ENCODE measurements at regions not wholly inside any gene's neighbourhood (a gene's known extent, or its start where the extent isn't known, plus 50 kb on each side); places are given as distances from the start of the nearest gene placed in this dataset.

DNA sequence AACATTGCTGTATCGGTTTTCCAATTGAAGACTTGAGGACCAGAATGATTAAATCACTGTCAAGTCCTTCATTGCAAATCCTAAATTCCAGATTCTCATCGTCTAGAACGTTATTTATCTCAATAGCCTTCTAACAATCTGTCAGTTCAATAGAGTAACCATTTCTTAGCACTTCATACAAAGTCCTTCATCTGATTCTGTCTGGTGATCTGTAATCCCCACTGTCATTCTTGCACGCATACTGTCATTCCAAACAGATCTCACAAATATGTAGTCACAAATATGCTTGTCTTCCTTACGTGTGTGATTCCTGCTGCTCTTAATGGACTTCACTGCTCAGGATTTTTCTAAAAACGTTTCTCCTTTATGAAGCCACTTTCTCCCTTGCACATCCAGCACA is 1197.5 kb downstream of the EFNB2 start:
- intact Hi-C loops (cut with micrococcal nuclease) = no loop called here

DNA sequence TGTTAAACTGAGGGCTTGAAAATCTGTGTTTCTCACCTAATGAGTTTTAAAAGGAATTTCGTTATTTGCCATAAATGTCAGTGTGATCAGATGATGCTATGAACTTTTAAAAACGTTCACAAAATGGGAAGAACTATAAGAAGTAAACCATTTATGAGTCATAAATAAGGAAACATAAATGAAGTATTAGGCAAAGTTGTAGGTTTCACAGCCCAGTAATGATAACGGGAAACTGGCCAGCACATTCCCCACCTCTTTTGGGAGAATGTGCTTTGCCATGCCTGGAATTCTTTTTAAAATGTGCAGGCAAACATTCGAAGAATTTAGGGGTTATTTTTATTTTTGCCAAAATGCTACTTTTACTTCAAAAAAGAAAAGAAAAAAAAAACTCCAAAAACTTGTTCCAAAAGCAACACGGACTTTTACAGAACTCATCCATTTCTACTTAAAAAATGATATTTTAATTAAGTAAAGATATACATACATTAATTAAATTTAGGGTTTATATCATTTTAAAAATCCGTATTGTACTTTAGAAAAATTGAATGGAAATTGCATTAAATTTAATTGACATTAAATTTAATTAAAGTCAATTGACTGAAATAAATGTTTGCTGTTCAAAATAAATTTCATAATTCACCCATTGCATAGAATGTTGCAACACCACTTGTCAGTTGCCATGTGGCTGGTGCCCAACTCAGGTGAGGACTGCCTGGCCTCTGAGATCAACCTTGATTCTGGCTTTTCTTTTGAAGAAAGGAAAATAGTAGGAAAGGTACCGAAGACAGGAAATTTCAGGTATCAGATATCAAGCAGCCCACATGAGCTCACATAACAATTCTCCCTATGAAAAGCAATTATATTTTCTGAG is 1198.5 kb downstream of the EFNB2 start:
- intact Hi-C loops (cut with micrococcal nuclease) = no loop called here

DNA sequence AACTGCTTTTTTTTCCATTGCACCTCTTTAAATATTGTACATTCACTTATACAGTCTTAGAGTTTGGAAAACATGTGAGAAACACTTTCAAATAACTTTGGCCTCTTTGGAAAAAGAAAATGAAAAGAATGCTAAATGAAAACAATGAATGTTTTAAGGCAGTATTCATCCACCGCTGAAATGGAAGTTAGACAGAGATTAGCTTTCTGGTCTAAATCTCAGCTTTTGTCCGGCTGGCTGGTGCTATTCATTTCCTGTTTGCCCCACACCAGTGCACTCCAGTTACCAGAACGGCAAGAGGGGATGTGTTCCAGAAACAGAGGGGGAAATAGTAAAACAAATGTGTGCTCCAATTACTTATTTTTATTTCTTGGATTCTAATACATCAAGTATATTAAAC is 1201.3 kb downstream of the EFNB2 start:
- intact Hi-C loops (cut with micrococcal nuclease) = no loop called here

DNA sequence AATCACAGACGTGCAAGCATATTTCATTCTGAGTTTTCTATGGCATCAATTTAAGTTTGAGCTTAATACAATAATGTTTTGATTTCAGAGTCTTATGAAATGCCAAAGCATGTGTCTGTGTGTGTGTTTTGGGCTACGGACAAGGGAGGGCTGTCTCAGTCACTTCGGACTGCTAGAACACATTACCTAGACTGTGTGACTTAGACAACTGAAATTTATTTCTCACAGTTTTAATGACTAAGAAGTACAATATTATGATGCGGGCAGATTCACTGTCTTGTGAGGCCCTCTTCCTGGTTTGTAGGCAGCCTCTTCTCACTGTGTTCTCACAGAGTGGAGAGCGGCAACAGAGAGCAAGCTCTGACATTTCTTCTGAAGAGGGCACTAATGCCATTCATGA is 1202.0 kb downstream of the EFNB2 start:
- intact Hi-C loops (cut with micrococcal nuclease) = no loop called here

DNA sequence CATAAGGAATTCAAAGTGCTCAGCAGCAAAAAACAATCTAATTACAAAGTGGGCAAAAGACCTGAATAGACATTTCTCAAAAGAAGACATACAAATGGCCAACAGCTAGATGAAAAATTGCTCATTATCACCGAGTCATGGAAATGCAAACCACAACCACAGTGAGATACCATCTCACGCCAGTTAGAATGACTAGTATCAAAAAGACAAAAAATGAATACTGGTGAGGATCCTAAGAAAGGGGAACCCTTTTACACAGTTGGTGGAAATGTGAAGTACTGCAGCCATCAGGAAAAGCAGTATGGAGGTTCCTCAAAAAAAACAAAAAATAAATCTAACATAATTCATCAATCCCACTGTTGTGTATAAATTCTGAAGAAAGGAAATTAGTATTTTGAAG is 1206.1 kb downstream of the EFNB2 start:
- intact Hi-C loops (cut with micrococcal nuclease) = no loop called here

DNA sequence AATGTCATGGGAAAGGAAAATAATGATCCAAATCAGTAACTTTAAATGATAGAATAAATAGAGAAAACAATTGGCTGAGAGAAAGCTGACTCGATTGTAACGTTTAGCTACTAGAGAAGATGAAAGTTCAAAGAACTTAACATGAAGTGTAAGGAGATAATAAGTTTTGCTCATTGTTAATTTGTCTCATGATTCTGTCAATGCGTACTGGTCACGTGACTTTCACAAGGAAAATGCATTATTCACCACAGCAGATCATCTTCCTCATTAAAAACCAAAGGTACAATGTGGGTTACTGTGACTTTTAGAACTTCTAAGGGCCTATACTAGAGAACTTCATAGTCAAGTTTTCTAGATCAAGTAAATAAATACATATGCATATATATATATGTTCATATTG is 1207.2 kb downstream of the EFNB2 start:
- intact Hi-C loops (cut with micrococcal nuclease) = no loop called here

DNA sequence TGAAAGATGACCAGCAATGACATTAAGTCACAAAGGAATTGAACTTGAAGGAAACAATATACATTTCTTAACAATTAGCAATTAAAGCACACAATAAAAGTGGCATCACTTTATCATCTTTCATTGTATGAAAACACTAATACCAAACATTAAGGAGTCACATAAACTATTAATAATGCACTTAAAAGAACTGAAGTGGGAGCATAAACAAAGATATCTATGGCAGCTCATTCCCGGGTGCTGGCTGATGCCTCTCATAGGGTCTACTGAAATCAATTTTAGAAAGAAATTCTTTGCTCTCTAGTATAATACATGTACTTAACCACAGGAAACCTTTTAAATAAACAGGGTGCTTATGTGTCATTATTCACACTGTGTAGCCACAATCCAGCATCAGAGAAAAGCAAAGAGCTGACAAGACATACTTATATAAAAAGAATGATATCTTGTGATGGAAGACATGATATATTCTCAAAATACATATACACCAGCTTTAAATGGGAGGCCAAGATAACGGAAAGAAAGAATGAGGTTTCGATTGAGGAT is 1207.8 kb downstream of the EFNB2 start:
- intact Hi-C loops (cut with micrococcal nuclease) = no loop called here

DNA sequence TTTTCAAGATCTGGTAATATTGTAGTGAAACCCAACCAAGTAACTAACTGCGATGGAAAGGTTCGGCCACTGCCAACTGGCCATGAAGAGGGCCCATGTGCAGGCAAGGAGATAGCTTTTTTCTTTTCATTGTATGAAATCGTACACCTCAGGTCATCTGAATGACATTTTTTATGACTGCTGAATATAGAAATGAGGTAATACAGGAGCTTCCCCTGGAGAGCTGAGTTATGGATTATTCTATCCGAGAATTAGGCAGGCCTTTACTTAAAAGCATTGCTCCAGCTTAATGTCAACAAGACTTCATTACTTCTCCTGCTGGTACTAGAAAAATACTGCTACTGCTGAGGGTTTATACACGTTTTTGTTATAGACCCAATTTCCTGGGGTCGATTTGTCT is 1215.6 kb downstream of the EFNB2 start:
- intact Hi-C loops (cut with micrococcal nuclease) = no loop called here

DNA sequence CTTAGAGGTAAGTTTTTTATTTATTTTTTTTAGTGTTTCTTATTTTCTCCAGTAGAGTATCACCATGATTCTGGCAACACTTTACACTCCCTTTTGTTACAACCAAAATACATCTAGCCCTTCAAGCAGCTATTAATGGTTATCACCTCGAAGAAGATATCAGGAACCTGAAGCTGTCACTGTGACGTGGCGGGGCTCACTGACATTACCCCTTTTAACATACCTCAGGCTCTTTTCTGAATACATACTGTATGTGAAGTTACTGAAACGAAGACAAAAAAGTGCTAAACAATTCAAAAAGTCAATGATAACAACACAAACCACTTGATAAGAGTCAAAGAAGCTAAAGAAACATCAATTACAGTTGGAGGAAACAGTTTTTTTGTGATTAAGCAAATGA is 1218.7 kb downstream of the EFNB2 start:
- intact Hi-C loops (cut with micrococcal nuclease) = no loop called here

DNA sequence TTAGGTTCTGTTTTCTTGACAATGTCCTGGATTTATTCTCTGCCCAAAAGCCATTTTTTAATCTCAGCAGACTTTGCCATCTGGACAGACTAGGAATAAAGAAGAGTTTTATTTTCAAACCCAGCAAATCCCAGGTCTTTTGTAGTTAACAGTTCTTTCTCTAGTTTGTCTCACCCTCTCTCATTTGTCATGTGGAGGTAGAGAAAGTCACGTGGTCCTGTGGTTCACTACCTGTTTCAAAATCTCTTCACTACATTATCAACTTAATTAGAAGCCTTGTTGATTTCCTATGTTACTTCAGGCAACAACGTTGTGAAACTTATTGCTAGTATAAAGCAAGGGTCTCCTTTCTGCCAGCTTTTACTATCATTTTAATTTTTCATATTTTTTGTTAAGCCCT is 1222.6 kb downstream of the EFNB2 start:
- intact Hi-C loops (cut with micrococcal nuclease) = no loop called here

DNA sequence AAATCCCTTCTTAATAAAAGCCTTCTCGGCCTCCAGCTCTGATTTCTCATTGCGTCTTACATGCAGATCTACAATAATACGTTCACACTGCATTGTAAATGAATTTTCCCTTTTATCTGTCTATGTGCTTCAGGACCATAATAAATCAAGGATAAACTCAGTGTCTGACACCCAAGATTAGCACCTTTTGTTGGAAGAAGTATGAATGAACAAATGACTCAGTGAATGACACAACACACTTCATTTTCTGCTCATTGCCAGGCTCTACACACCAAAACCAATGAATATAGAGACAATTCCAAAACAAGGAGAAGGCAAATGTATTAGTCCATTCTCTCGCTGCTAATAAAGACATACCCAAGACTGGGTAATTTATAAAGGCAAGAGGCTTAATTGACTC is 1224.4 kb downstream of the EFNB2 start:
- intact Hi-C loops (cut with micrococcal nuclease) = no loop called here

DNA sequence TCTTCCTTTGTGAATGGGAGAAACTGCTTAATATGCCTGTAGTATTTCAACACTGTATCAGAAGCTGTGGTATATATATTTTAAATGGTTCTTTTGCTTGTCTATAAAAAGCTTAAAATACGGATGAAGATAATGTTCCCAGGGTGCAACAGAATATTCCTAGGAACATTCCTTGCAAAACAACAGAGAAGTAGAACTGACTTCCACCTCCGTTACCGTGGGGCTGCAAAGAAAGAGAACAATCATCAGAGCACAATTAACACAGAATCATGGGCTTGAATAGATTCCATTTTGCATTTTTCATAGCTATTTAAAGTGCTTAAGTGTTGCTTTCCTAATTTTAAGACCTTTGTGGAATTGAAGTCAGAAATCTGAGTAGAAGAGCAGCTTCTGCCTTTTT is 1227.7 kb downstream of the EFNB2 start:
- intact Hi-C loops (cut with micrococcal nuclease) = no loop called here

DNA sequence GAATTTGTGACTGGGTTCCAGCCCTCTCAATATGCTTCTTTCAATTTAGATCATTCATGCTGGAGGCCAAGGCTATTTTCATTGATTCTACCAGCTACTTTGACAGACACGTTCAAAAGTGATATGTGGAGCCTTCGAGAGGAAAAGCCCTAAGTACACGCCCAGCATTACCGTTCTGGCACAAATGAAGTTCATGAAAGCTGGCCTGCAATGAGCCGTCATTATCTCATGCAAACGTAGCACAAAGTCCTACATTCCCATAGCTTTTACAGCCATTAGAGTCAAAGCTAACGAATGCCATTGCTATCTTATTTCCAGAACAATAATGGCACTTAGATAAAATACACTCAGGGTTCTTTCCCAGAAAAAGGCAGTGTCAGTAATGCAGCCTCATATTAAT is 1237.6 kb downstream of the EFNB2 start:
- intact Hi-C loops (cut with micrococcal nuclease) = no loop called here

DNA sequence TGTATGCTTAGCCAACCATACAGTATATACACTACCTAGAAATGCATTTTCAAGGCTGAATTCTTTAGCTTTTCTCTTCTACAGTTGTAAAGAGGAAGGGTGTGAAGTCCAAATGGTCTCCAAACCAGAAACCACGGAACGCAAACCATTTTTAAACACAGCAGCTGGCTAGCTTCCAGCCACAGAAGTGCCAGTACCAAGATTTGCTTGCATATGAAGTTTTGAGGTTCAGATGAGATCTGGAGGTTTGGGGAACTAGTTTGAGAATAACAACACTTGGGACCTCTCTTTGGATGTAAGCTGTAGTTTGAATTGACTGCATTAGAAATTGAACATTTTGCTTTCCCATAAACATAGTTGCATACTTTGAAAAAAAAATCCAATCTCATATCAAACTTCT is 1243.5 kb downstream of the EFNB2 start:
- intact Hi-C loops (cut with micrococcal nuclease) = no loop called here

DNA sequence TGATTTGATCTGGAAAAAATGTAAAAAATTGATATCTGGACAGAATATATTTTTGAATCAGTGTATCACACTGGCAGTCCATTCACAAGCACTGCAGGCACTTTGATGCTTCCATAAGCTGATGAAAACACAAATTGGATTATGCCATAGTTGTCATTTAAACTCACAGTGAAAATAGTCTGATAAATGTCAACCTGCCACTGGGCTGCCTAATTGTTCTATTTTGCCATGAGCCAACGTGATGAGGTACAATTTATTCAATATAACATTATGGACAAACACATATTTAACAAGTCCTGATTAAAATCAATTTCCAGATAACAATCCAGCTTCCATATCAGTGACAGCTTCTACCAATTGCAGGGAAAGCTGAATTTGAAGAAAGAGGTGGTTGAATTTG is 1244.9 kb downstream of the EFNB2 start:
- intact Hi-C loops (cut with micrococcal nuclease) = no loop called here

DNA sequence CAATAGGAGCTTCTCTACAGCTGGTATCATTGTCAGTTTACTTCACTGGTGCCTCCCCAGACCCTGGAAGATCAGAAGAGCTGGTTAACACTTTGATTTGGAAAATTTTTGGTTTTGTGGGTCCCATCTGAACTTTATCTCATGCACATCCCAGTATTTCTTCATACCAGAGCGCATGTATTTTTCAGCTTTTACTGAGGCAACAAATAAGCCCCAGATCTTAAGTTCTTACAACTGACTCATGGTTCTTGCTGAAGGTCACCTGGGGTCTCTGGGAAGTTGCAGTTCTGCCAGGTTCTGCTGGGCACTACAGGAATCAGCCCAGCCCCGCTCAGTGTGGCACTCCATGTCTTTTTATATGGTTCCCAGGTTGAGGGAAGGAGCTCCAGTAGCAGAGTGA is 1249.9 kb downstream of the EFNB2 start:
- intact Hi-C loops (cut with micrococcal nuclease) = no loop called here

DNA sequence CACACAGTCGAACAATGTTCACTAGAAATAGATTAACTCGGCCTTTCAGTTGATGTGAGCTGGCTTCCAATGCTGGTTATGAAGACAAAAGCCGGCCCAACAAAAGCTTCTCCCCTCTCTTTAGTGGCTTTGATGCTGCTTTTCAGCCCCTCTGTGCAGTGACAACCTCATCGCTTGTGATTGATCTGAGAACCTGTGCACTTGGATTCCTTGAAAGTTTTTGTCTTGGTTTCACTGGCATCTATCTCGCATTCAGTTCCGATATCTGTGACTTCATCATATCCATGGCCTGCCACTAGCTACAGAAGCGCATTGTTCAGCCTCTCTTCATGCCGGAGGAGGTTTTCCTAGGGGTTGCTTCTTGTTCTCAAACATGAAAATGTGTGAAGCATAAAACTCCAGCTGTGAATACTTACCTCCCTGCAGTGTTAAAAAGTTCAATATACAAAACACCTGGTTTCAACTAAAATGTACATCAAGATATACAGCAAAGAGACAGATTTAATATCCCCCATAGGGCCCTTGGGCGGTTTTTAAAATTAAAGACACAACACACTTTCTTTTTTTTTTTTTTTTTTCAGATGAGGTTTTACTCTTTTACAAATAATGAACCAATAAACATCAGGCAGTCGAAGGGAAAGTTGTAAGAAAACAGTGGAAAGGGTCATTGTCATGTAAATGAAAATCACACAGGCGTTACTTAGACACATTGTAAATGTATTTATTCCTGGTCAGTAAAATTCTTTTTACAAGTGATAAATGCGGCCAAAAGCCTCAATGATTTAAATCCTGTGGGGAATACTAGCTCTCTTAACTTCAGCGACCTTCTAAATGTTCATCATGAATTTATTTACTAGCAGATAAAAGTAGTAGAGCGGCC is 1252.8 kb downstream of the EFNB2 start:
- intact Hi-C loops (cut with micrococcal nuclease) = no loop called here

DNA sequence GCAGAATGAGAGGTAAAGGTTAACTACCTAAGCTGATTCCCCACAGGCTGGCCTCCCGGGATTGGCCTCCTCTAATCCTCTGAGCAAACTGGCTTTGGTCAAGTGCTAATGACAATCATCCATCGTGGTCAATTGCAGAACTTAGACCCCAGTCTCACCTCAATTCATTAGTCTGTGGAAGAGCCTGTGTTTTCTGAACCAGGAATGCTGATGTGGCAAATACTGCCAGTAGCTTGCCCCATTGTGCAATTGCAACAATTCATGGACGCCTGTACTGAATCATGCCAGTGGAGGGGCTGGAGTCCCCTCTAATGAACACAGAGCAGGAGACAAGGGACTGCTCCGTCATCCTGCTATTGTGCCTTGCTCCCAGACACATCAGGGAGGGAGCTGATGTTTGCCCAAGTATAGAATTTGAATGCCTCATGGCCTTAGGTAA is 1256.5 kb downstream of the EFNB2 start:
- intact Hi-C loops (cut with micrococcal nuclease) = no loop called here

DNA sequence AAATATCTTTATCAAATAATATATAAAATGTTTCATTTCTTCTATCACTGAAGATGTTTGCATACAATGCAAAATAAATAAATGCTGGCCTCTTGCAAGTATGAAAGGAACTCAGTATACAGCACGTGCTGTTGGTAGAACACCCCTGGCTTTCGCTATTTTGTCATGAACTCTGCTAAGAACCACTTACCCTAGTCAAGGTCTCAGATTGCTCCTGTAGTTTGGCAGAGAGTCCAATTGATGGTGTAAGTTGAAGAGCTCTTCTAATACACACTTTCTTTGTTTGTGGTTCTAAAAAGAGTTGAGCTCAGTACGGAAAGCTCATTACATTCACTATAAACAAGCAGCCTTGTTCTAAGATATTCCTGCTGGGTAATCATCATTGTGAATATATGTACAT is 1258.9 kb downstream of the EFNB2 start:
- intact Hi-C loops (cut with micrococcal nuclease) = no loop called here

DNA sequence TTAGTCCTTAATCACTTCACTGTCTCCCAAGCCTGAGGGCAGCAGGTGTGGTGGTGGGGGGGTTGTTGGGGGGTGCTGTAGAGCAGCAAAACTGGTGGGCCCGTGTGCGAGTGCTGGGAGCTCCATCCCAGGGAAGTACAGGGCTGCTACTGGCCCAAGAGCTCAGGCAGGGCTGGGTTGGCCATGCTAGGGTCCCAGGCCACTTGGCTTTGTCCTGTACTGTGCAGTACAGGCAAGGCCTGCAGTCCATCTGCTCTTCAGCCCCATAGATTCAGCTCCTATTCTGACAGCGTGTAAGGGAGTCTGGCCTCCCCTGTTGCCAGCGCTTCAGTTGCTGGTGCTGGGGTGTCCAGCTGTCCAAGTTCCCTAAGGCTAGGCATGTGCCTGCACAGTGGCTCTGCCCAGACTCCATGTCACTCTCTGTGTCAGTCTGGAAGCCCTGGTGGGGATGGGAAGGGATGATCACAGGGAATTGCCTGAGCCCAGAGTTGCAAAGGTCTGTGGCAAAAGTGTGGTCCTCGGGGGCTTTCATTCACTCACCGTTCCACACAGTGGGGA is 1261.7 kb downstream of the EFNB2 start:
- intact Hi-C loops (cut with micrococcal nuclease) = no loop called here

DNA sequence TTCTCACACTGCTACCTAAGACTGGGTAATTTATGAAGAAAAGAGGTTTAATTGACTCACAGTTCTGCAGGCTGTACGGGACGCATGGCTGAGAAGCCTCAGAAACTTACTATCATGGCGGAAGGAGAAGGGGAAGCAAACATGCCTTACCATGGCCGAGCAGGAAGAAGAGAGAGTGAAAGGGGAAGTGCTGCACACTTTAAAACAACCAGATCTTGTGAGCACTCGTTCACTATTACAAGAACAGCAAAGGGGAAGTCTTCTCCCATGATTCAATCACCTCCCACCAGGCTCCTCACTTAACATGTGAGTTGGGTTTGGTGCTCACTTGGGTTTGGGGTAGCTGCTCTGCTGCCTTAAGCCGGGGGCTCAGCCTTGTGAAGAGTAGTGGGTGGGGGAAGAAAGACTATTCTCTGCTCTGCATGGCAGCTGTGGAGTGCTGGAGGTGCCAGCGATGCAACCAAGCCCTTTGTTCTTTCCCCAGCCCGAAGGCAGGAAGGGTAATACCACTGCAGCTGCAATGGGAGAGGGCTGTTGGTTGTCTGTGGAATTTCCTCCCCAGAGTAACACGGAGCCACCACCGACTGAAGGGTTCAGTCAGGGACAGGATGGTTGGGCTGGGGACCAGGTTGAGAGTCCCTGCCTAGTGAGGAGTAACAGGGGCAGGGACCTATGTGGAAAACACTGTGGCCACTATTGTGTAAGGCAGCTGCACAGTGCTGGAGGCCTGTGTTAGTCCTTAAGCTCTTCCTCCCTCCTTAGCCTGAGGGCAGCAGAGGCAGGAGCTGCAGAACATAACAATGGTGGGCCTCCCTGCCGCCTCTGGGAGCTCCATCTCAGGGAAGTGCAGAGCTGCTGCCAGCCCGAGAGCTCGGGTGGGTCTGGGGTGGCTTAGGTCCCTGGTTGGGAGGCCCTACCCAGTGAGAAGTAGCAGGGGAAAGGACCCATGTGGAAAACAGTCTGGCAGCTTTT is 1262.5 kb downstream of the EFNB2 start:
- intact Hi-C loops (cut with micrococcal nuclease) = no loop called here
